ENCODE measurements at regions not wholly inside any gene's neighbourhood (a gene's known extent, or its start where the extent isn't known, plus 50 kb on each side); places are given as distances from the start of the nearest gene placed in this dataset.

DNA sequence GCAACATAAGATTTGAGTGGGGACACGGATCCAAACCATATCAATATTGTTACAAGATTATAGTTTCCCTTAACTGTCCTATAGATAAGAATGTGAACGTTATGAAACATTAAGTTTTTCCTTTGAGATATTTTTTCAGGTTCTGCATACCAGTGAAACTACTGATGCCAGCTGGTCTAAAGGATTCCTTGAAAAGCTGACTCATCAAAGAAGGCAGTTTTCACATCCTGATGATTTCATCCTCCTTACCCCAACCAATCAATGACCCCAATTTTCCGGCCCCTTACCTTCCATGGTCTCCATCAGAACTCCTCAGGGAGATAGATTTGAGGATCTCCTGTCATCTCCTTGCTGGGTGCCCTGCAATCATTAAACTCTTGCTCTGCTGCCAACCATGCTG, 64.1 kb upstream of the HS3ST4 start:
- TF ChIP-seq RAD21 (IDR thresholded peaks at IDR 0.05; ENCODE audit: low read depth) (no peak), ZBTB7A (IDR thresholded peaks at IDR 0.05; ENCODE audit: low read depth) (no peak), CEBPB (IDR thresholded peaks at IDR 0.05) (no peak), CREB1 (IDR thresholded peaks at IDR 0.05; ENCODE audit: low read depth) (no peak), TAF1 (IDR thresholded peaks at IDR 0.05; ENCODE audit: low read depth) (no peak), EGR1 (IDR thresholded peaks at IDR 0.05) (no peak), NFIC (IDR thresholded peaks at IDR 0.05) (no peak), FOXM1 (IDR thresholded peaks at IDR 0.05; ENCODE audit: borderline replicate concordance, low read depth) (no peak), TEAD4 (IDR thresholded peaks at IDR 0.05) (no peak), TCF12 (IDR thresholded peaks at IDR 0.05; ENCODE audit: low read depth) (no peak), YY1 (IDR thresholded peaks at IDR 0.05; ENCODE audit: low read depth) (no peak), EP300 (IDR thresholded peaks at IDR 0.05; ENCODE audit: borderline replicate concordance) (no peak)
- TF ChIP-seq, protein P1, sequence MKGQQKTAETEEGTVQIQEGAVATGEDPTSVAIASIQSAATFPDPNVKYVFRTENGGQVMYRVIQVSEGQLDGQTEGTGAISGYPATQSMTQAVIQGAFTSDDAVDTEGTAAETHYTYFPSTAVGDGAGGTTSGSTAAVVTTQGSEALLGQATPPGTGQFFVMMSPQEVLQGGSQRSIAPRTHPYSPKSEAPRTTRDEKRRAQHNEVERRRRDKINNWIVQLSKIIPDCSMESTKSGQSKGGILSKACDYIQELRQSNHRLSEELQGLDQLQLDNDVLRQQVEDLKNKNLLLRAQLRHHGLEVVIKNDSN (IDR thresholded peaks at IDR 0.05): no peak
- TF ChIP-seq, protein P2, sequence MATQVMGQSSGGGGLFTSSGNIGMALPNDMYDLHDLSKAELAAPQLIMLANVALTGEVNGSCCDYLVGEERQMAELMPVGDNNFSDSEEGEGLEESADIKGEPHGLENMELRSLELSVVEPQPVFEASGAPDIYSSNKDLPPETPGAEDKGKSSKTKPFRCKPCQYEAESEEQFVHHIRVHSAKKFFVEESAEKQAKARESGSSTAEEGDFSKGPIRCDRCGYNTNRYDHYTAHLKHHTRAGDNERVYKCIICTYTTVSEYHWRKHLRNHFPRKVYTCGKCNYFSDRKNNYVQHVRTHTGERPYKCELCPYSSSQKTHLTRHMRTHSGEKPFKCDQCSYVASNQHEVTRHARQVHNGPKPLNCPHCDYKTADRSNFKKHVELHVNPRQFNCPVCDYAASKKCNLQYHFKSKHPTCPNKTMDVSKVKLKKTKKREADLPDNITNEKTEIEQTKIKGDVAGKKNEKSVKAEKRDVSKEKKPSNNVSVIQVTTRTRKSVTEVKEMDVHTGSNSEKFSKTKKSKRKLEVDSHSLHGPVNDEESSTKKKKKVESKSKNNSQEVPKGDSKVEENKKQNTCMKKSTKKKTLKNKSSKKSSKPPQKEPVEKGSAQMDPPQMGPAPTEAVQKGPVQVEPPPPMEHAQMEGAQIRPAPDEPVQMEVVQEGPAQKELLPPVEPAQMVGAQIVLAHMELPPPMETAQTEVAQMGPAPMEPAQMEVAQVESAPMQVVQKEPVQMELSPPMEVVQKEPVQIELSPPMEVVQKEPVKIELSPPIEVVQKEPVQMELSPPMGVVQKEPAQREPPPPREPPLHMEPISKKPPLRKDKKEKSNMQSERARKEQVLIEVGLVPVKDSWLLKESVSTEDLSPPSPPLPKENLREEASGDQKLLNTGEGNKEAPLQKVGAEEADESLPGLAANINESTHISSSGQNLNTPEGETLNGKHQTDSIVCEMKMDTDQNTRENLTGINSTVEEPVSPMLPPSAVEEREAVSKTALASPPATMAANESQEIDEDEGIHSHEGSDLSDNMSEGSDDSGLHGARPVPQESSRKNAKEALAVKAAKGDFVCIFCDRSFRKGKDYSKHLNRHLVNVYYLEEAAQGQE (IDR thresholded peaks at IDR 0.05; ENCODE audit: low read depth): no peak
- TF ChIP-seq, protein P3, sequence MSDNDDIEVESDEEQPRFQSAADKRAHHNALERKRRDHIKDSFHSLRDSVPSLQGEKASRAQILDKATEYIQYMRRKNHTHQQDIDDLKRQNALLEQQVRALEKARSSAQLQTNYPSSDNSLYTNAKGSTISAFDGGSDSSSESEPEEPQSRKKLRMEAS (IDR thresholded peaks at IDR 0.05): no peak

DNA sequence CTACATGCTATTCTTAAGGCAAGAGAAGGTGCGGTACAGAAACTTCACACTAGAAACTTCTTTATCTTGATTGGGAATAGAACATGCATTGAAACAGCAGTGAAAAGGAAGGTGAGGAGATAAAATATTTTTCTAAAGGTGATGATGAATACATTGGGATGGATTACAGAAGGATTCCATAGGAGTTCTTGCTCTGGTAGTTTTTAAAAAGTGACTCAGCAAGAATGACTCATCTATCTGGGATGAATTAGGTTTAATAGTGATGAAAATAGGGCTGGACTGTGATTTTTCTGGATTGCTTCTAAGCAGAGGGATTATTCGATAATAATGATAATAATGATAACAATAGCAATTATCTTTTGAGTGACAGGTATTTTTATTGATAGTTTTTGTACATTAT, 65.6 kb upstream of the HS3ST4 start:
- TF ChIP-seq TAF1 (IDR thresholded peaks at IDR 0.05; ENCODE audit: low read depth) (no peak), CEBPB (IDR thresholded peaks at IDR 0.05) (no peak), CREB1 (IDR thresholded peaks at IDR 0.05; ENCODE audit: low read depth) (no peak), FOXM1 (IDR thresholded peaks at IDR 0.05; ENCODE audit: borderline replicate concordance, low read depth) (no peak), EGR1 (IDR thresholded peaks at IDR 0.05) (no peak), NFIC (IDR thresholded peaks at IDR 0.05) (no peak), RAD21 (IDR thresholded peaks at IDR 0.05; ENCODE audit: low read depth) (no peak), EP300 (IDR thresholded peaks at IDR 0.05; ENCODE audit: borderline replicate concordance) (no peak), ZBTB7A (IDR thresholded peaks at IDR 0.05; ENCODE audit: low read depth) (no peak), YY1 (IDR thresholded peaks at IDR 0.05; ENCODE audit: low read depth) (no peak), TCF12 (IDR thresholded peaks at IDR 0.05; ENCODE audit: low read depth) (no peak), TEAD4 (IDR thresholded peaks at IDR 0.05) (no peak)
- TF ChIP-seq, protein P3 (IDR thresholded peaks at IDR 0.05): no peak
- TF ChIP-seq, protein P2 (IDR thresholded peaks at IDR 0.05; ENCODE audit: low read depth): no peak
- TF ChIP-seq, protein P1 (IDR thresholded peaks at IDR 0.05): no peak

DNA sequence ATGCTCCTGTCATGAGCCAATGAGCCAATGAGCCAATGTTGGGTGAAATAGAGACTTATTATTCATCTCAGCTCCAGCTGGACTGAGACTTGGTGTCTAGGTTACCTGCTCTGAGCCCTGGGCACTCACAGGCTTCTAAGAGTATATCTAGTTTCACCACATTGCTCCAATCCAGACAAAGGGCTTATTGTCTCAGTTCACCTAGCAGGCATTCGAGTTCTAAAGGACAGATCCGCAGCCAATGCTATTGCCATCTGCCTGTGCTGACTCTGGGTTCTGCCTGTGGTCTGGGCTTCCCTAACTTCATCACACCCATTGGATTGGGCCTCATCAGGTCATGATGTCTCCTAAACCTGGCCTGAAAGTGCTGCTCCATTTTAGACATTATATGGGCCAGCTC, 66.1 kb upstream of the HS3ST4 start:
- no peak for TF ChIP-seq EGR1 (IDR thresholded peaks at IDR 0.05)
- no peak for TF ChIP-seq YY1 (IDR thresholded peaks at IDR 0.05; ENCODE audit: low read depth)
- no peak for TF ChIP-seq TAF1 (IDR thresholded peaks at IDR 0.05; ENCODE audit: low read depth)
- TF ChIP-seq, protein P2 (IDR thresholded peaks at IDR 0.05; ENCODE audit: low read depth): no peak
- TF ChIP-seq ZBTB7A (IDR thresholded peaks at IDR 0.05; ENCODE audit: low read depth): no peak
- TF ChIP-seq, protein P1 (IDR thresholded peaks at IDR 0.05): no peak
- TF ChIP-seq, protein P3 (IDR thresholded peaks at IDR 0.05): no peak
- no peak for TF ChIP-seq CREB1 (IDR thresholded peaks at IDR 0.05; ENCODE audit: low read depth)
- TF ChIP-seq TEAD4 (IDR thresholded peaks at IDR 0.05): no peak

DNA sequence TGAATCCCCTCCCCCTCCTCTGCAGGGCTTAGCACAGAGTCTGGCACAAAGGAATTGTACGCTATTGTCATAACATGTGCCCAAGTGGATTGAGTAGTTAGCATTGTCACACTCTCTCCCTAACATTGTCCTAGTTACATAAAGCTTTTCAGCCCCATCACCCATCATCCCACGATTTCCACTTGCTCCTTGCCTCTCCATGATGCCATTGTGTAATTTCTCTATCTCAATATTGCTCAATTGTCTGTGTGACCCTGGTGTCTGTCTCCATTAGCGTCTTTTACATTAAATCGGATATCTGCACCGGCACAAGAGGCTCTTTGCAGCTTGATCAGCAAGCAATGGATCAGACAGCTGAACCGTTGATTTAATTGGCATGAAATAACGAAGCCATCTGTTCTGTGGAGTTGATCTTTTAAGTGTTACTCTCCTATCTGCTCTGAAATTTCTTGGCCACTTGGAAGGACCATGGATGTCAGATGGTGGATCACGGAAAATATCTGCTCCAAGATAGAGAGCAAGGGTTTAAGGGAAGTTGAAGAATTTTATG, 77.0 kb upstream of the HS3ST4 start:
- no peak for TF ChIP-seq EP300 (IDR thresholded peaks at IDR 0.05; ENCODE audit: borderline replicate concordance)
- no peak for TF ChIP-seq EGR1 (IDR thresholded peaks at IDR 0.05)
- TF ChIP-seq, protein P2 (IDR thresholded peaks at IDR 0.05; ENCODE audit: low read depth): no peak
- no peak for TF ChIP-seq TCF12 (IDR thresholded peaks at IDR 0.05; ENCODE audit: low read depth)
- no peak for TF ChIP-seq NFIC (IDR thresholded peaks at IDR 0.05)
- TF ChIP-seq YY1 (IDR thresholded peaks at IDR 0.05; ENCODE audit: low read depth): no peak
- no peak for TF ChIP-seq FOXM1 (IDR thresholded peaks at IDR 0.05; ENCODE audit: borderline replicate concordance, low read depth)
- TF ChIP-seq, protein P1 (IDR thresholded peaks at IDR 0.05): no peak
- no peak for TF ChIP-seq CEBPB (IDR thresholded peaks at IDR 0.05)
- no peak for TF ChIP-seq RAD21 (IDR thresholded peaks at IDR 0.05; ENCODE audit: low read depth)
- TF ChIP-seq TAF1 (IDR thresholded peaks at IDR 0.05; ENCODE audit: low read depth): no peak
- no peak for TF ChIP-seq ZBTB7A (IDR thresholded peaks at IDR 0.05; ENCODE audit: low read depth)
- TF ChIP-seq, protein P3 (IDR thresholded peaks at IDR 0.05): no peak
